Stimulated activated CD4-positive, alpha-beta T cell treated with anti-CD3 and anti-CD28 coated beads, Interleukin-1b, Interleukin-23, amount 100 ng/mL, for 24 hours (primary cell): ENCODE measurements at regions not wholly inside any gene's neighbourhood (a gene's known extent, or its start where the extent isn't known, plus 50 kb on each side); places are given as distances from the start of the nearest gene placed in this dataset.
"Not testable (repeated sequence)": the region's sequence is repeated elsewhere in the genome, so short reads cannot be mapped to it uniquely, and the experiment has no call there.

Experiments used
- DNase-seq, 4 experiments: peaks; one replicate each; pipeline ENCODE4 v3.0.0-alpha.2; 2020; ENCODE audit warnings: low read depth in 4 of 4, low spot score in 1 of 4

DNA sequence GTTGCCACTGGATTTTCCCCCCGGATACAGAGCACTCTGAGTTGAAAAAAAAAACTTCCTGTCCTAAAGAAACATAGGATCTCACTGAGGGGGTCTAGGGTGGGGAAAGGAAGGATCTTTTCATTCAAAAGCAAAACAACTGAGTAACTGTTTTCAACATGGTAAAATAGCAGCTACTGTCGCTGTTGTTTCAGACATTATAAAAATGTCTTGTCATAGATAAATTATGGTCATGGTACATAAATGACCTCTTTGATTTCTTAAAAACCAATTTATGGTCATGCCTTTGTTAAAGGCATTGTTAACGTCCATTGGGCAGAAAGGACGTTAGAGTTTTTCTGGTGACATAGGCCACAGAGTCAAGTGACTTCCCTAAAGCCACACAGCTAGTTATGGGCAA is 180.4 kb upstream of the DTNBP1 start:
- DNase-seq, result no peak

- no peak for DNase-seq
Observed at GRCh38 chr6:15842727-15843117, 179.9 kb upstream of the DTNBP1 start.

DNA sequence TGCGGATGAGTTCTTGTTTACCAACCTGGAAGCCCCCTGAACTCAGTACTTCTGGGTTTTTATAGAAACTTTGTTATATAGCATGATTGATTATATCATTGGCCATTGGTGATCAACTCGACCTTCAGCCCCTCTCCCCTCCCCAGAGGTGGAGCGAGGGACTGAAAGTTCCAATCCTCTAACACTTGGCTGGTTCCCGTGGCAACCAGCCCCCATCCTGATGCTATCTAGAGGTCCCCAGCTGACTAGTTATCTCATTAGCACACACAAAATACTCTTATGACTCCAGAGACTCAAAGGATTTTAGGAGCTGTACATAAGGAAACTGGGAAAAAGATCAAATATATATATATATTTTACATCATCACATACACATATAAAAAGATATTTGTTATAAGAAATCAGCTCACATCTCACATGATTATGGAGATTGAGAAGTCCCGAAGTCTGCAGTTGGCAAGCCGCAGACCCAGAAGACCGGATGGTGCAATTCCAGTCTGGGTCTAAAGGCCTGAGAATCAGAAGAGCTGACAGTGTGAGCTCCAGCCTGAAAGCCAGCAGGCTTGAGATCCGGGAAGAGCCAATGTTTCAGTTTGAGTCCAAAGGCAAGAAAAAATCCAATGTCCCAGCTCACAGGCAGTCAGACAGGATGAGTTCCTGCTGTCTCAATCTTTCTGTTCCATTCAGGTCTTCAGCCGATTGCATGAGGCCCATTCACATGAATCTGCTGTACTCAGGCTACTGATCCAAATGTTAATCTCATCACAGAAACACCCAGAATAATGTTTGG is 179.3 kb upstream of the DTNBP1 start:
- no peak for DNase-seq

DNA sequence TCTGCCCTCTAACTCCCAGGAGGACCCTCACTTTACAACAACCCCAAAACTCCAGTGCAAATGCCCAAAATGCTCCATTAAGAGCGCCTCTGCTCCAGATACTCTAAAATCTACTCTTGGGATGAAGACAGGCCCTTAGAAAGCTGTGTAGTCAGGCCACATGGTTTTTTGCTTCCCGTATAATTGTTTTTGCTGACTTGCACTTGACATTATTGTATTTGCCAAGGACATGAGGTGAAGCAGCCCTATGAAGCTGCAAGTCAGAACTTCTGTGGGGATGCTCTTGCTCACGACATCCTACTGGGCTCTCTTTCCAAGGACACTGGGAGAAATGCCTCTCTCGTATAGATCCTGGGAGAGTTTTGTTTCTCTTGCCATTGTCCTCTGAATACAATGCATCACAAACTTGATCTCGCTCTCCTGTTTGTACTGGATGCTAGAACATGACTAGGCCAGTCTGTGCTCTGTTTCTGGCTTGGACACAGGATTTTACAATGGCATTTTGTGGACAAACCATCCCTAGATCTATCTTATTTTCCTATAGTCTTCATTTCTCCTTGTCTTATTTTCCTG is 177.2 kb upstream of the DTNBP1 start:
- DNase-seq, result no peak

DNA sequence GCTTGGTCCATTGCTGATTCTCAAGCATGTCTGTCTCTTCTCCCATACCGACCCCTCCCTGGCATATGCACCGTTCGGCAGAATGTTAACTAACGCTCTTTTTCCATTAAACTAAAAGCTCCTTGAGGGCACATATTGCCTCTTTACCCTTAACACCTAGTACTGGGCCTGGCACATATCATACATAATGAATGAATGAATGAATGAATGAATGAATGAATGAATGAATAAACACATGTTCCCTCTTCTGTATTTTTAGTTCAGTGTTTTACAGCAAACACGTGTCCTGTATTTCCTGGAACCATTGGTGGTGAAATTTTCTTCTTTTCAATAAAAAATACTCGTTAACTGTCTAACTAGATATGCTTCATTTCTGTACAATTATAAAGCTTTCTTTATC is 174.4 kb upstream of the DTNBP1 start:
- DNase-seq, result no peak

DNA sequence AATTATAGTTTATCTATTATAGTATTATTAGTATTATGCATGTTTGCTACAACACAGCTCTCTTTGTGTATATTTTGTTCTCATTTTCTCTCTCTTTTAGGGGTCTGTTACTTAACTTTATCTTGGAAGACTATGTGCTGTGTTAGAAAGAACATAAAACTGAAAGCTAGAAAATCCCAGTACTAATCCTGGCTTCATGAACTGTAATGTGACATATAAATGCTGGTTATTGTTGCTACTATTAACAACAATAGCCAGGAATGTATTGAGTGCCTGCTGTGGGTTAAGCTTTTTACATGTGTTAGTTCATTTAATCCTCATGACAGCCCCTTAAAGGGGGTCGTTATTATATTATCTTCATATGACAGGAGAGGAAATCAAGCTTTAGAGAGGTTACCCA is 170.0 kb upstream of the DTNBP1 start:
- no peak for DNase-seq

DNA sequence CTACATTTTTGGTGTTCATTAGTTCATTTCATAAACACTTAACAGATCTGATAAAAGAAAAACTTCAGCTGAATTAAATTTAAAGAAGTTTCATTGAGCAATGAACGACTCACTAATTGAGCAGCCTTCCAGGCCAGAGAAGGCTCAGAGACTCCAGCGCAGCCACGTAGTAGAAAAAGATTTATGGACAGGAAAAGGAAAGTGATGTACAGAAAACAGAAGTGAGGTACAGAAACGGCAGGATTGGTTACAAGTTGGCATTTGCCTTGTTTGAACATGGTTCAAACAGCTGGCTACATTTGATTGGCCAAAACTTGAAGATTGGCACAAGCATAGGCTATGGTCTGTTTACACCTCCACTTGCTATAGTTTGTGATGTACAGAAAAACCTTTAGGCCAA is 166.3 kb upstream of the DTNBP1 start:
- DNase-seq, result no peak

DNA sequence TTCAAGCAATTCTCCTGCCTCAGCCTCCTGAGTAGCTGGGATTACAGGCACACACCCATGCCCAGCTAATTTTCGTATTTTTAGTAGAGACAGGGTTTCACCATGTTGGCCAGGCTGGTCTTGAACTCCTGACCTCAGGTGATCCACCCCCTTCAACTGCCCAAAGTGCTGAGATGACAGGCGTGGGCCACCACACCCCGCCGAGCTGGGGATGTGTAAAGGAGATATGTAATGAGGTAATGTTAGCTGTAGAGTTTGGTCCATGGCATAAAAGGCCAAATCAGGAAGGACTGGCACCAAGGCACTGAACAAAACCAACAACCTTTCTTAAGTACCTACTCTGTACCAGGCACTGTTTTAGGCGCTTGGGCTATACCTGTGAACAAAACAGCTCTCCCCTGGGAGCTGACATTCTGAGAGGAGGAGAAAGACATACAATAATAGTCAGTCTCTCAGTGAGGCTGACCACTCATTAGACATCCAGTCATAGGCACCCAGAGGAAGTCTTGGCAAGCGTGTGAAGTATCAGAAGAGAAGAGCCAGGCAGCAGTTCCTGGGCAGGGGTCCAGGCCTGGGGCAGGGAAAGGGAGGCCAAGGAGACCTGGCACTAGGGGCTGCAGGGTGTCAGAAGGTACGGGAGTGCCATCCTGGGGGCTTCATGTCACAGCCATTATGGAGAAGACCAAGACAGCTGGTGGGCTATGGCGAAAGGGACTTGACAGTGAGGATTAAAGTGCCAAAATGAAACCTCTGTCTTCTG is 164.8 kb upstream of the DTNBP1 start:
- no peak for DNase-seq

GRCh38 chr6:15826814-15827318 is 164.0 kb upstream of the DTNBP1 start:
- DNase-seq, result no peak

DNA sequence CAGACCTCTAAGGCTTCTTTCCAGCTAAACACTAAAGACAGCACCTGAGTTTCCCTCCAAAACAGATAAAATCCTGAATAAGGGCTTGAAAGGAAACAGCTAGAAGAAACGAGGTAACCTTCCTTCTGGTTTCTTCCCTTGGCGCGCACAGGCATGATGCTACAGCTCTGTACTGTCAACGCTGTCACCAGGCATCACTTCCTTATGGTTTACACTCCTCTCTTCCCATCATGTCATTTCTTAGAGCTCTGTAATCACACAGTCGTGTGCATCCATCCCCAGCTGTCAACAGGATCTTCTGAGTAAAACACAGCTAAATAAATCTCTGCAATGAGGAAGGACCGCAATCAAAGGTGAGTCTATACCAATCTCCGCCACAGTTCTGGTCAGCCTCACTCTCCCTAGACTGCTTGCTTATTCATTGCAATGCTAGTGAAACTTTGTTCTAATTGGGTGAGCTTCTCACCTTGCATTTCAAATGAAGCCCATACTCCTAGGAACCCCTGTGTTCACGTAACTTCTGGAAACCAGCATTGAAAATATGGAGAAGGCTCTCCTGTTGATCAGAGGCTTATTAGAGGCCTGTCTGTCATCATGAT is 162.6 kb upstream of the DTNBP1 start:
- no peak for DNase-seq

DNA sequence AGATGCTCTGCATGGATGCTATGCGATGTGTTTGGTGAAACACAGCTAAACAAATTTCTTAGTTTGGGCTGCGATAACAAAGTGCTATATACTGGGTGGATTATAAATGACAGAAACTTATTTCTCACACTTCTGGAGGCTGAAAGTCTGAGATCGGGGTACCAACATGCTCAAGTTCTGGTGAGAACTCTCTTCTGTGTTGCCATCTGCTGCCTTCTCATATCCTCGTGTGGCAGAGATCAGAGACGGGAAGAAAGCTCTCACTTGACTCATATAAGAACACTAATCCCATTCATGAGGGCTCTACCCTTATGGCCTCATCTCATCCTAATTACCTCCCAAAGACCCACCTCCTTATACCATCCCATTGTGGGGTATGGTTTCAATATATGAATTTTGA is 162.0 kb upstream of the DTNBP1 start:
- no peak for DNase-seq

GRCh38 chr6:15823838-15824414 is 161.1 kb upstream of the DTNBP1 start:
- no peak for DNase-seq

DNA sequence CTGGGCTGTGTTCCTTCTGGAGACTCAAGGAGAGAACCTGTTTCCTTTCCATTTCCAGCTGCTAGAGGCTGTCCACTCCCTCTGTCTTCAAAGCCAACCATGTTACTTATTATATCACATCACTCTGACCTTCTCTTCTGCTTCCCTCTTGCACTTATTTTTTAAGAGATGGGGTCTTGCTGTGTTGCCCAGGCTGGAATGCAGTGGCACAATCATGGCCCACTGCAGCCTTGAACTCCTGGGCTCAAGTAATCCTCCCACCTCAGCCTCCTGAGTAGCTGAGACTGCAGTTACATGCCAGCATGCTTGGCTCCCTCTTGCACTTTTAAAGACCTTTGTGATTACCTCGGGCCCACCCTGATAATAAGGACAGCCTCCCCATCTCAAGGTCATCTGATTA is 160.0 kb upstream of the DTNBP1 start:
- no peak for DNase-seq

DNA sequence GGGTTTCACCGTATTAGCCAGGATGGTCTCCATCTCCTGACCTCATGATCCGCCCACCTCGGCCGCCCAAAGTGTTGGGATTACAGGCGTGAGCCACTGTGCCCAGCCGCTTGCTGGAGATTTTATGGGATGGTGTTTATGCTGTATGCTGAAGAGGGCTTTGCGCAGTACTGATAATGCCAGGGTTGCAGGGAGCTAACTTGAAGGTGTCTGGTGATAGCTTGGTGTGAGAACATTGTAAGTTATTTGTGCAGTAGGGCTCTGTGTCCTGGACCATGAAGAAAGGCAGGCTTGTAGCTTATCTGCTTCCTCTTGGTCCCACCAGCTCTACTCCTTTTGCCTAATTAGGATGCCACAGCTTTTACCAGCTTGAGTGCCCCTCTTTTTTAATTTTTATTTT is 157.0 kb upstream of the DTNBP1 start:
- DNase-seq, result no peak

DNA sequence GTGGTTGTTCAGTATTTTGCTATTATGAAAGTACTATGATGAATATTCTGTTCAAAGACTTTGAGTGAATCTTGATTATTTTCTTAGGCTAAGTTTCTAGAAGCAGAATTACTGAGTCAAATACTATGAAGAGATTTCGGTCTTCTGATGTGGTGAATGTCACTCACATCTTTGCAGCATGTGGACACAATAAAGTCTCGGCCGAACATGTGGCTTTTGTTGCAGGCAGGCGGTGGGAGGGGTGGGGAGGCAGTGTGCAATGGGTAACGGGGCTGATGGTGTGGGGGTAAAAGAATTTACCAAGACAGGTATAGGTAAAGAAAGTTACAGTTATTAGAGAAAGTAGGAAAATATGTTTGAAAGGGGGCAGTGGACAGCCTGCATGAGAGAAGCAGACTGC is 156.4 kb upstream of the DTNBP1 start:
- DNase-seq, result no peak

GRCh38 chr6:15818491-15818890 is 155.7 kb upstream of the DTNBP1 start:
- DNase-seq, result no peak

DNA sequence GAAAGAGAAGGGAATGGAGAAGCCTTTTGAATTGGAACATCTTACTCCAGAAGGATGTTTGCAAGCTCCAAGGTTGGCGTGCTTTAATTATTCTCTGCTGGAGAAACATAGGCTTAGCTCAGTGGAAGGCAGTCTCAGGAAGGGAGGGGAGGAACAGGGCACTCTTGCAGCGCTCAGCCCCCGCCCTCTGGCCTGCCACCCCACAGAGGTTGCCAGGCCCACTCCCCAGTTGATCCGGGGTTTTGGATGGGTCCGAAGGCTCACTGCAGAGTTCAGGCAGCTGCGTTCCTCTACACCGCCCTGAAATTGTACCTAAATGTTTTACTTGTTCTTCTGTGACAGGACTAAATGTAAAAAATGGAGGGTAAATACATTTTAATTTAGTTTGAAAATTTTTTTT is 155.2 kb upstream of the DTNBP1 start:
- no peak for DNase-seq

GRCh38 chr6:15817100-15817499 is 154.3 kb upstream of the DTNBP1 start:
- no peak for DNase-seq

GRCh38 chr6:15816661-15817060 is 153.8 kb upstream of the DTNBP1 start:
- DNase-seq, result no peak

DNA sequence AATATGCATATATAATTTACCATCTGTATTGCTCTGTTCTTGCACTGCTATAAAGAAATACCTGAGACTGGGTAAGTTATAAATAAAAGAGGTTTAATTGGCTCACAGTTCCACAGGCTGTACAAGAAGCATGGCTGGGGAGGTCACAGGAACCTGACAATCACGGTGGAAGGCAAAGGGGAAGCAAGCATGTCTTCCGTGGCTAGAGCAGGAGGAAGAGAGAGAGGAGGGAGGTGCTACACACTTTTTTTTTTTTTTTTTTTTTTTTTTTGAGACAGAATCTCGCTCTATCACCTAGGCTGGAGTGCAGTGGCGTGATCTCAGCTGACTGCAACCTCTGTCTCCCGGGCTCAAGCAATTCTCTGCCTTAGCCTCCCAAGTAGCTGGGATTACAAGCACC is 150.9 kb upstream of the DTNBP1 start:
- not testable (repeated sequence) for DNase-seq

DNA sequence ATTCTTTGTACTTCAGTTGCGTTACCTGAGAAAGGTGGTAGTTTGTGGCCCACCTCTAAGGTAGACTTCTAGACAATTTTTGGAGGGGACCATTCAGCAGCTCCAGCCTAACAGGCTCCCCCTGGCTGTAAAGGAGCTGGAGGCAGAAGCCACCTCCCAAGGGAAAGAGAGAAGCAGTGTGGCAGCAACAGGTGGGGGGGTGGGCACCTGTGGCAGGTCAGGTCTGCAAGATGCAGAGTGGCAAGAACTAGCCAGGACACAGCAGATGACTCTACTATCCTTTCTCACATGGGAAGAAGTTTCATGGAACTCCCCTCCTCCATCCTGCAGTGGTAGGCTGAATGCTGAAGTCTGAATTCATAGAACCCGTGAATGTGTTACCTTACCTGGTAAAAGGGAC is 148.3 kb upstream of the DTNBP1 start:
- no peak for DNase-seq
